ENCODE measurements at regions not wholly inside any gene's neighbourhood (a gene's known extent, or its start where the extent isn't known, plus 50 kb on each side); places are given as distances from the start of the nearest gene placed in this dataset.

DNA sequence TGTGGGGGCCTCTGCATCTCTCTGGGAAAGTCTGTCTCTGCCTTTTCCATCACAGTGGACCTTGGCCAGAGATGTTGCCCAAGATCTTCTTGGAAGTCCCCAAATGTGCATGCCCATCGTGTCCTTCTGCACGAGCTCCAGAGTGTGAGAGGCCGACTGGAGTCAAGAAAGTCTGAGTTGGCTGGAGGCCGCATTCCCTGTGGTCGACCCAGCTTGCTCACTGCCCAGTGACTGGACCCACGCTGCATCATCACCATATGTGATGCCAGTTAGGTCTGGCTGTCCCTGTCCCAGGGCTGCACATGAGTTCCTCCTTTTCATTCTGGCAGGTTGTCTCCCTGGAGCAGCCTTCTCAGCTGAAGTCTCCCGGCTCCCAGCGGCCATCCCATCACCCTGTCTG lies 93.8 kb downstream of the ARL4C start:
- H3K9me3 ChIP-seq (ENCODE audit: control insufficient read depth, low read depth, low read length), result no peaks in the 10 kb centered on the region
- no peaks in the 10 kb centered on the region for H3K79me2 ChIP-seq (ENCODE audit: control insufficient read depth, insufficient read depth, low read length)
- dilution Hi-C loops (cut with MboI; ENCODE audit: extremely low pct_ligation_motif_present, low sequenced_read_pairs), result no loop called here
- FAIRE-seq (no peak), DNase-seq (ENCODE audit: low read depth, low spot score) (no peak)
- no peak overlapping the region for H3K27ac ChIP-seq (ENCODE audit: control insufficient read depth, insufficient read depth, low read length)
- no peak overlapping the region for H3K4me3 ChIP-seq (ENCODE audit: control insufficient read depth in 2 of 3, extremely low read depth in 1 of 3, insufficient read depth in 2 of 3, low read depth in 1 of 3, low read length in 3 of 3)
- no peaks in the 10 kb centered on the region for H3K9me1 ChIP-seq (ENCODE audit: control insufficient read depth, extremely low read depth, insufficient read depth, low read length)
- H3K9ac ChIP-seq (ENCODE audit: control insufficient read depth, extremely low read depth, insufficient read depth, low read length), result no peak overlapping the region
- H3K36me3 ChIP-seq (ENCODE audit: control insufficient read depth in 2 of 2, extremely low read depth in 1 of 2, insufficient read depth in 2 of 2, low read length in 2 of 2), result no peaks in the 10 kb centered on the region
- TF ChIP-seq, protein P1, sequence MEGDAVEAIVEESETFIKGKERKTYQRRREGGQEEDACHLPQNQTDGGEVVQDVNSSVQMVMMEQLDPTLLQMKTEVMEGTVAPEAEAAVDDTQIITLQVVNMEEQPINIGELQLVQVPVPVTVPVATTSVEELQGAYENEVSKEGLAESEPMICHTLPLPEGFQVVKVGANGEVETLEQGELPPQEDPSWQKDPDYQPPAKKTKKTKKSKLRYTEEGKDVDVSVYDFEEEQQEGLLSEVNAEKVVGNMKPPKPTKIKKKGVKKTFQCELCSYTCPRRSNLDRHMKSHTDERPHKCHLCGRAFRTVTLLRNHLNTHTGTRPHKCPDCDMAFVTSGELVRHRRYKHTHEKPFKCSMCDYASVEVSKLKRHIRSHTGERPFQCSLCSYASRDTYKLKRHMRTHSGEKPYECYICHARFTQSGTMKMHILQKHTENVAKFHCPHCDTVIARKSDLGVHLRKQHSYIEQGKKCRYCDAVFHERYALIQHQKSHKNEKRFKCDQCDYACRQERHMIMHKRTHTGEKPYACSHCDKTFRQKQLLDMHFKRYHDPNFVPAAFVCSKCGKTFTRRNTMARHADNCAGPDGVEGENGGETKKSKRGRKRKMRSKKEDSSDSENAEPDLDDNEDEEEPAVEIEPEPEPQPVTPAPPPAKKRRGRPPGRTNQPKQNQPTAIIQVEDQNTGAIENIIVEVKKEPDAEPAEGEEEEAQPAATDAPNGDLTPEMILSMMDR (optimal IDR thresholded peaks at IDR 0.05 in 1 of 3, IDR thresholded peaks at IDR 0.05 in 1 of 3, conservative IDR thresholded peaks at IDR 0.05 in 1 of 3; ENCODE audit: extremely low read depth in 1 of 3, insufficient read depth in 2 of 3, low read length in 3 of 3), result no peak
- TF ChIP-seq EZH2 (IDR thresholded peaks at IDR 0.05; ENCODE audit: low read length), result no peak
- no peak overlapping the region for H2AFZ ChIP-seq (ENCODE audit: control insufficient read depth, low read length)
- no peaks in the 10 kb centered on the region for H3K27me3 ChIP-seq (ENCODE audit: control insufficient read depth, extremely low read depth, insufficient read depth, low read length)
- no peaks in the 10 kb centered on the region for H3K4me1 ChIP-seq (ENCODE audit: control insufficient read depth, extremely low read depth, insufficient read depth, low read length)
- H3K4me2 ChIP-seq (ENCODE audit: control insufficient read depth, extremely low read depth, insufficient read depth, low read depth, low read length), result no peak overlapping the region
- no peaks in the 10 kb centered on the region for H4K20me1 ChIP-seq (ENCODE audit: control insufficient read depth, extremely low read depth, insufficient read depth, low read length)

DNA sequence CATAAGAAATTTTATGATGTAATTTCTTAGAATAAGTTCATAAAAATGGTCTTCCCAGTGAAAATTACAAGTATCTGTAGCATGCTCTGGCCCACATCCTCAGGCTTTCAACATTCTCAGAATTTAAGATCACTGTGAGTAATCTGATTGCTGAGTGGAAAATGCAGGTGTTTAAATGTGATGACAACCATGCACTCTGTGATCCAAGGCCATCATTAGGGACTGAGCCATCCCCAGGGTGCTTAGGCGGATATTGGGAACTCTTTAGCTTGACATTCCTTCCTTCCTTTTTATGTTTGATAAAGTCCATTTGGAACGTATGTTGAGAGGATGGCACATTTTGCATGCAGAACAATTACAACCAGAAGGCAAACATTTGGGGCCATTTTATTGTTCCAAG lies 95.5 kb downstream of the ARL4C start:
- Histone ChIP-seq H3K4me1 (ENCODE audit: control insufficient read depth, extremely low read depth, insufficient read depth, low read length) (no peaks in the 10 kb centered on the region), H3K9ac (ENCODE audit: control insufficient read depth, extremely low read depth, insufficient read depth, low read length) (no peak overlapping the region), H2AFZ (ENCODE audit: control insufficient read depth, low read length) (no peak overlapping the region), H3K27me3 (ENCODE audit: control insufficient read depth, extremely low read depth, insufficient read depth, low read length) (no peaks in the 10 kb centered on the region), H4K20me1 (ENCODE audit: control insufficient read depth, extremely low read depth, insufficient read depth, low read length) (no peaks in the 10 kb centered on the region), H3K9me3 (ENCODE audit: control insufficient read depth, low read depth, low read length) (no peaks in the 10 kb centered on the region), H3K36me3 (ENCODE audit: control insufficient read depth in 2 of 2, extremely low read depth in 1 of 2, insufficient read depth in 2 of 2, low read length in 2 of 2) (no peaks in the 10 kb centered on the region), H3K4me3 (ENCODE audit: control insufficient read depth in 2 of 3, extremely low read depth in 1 of 3, insufficient read depth in 2 of 3, low read depth in 1 of 3, low read length in 3 of 3) (no peak overlapping the region), H3K4me2 (ENCODE audit: control insufficient read depth, extremely low read depth, insufficient read depth, low read depth, low read length) (no peak overlapping the region), H3K9me1 (ENCODE audit: control insufficient read depth, extremely low read depth, insufficient read depth, low read length) (no peaks in the 10 kb centered on the region), H3K27ac (ENCODE audit: control insufficient read depth, insufficient read depth, low read length) (no peak overlapping the region), H3K79me2 (ENCODE audit: control insufficient read depth, insufficient read depth, low read length) (no peaks in the 10 kb centered on the region)
- dilution Hi-C loops (cut with MboI; ENCODE audit: extremely low pct_ligation_motif_present, low sequenced_read_pairs), result no loop called here
- FAIRE-seq (no peak), DNase-seq (ENCODE audit: low read depth, low spot score) (no peak)
- TF ChIP-seq, protein P1 (optimal IDR thresholded peaks at IDR 0.05 in 1 of 3, IDR thresholded peaks at IDR 0.05 in 1 of 3, conservative IDR thresholded peaks at IDR 0.05 in 1 of 3; ENCODE audit: extremely low read depth in 1 of 3, insufficient read depth in 2 of 3, low read length in 3 of 3), result no peak
- no peak for TF ChIP-seq EZH2 (IDR thresholded peaks at IDR 0.05; ENCODE audit: low read length)

All from keratinocyte (primary cell).